ENCODE measurements at regions not wholly inside any gene's neighbourhood (a gene's known extent, or its start where the extent isn't known, plus 50 kb on each side); places are given as distances from the start of the nearest gene placed in this dataset.

GRCh38 chr5:107786424-107786823, 115.7 kb upstream of the EFNA5 start:
- no peak overlapping the region for H3K27ac ChIP-seq
- CTCF ChIA-PET, result no interaction called here
- POLR2A ChIA-PET (ENCODE audit: low non-redundant PET), result no interaction called here
- no peak for TF ChIP-seq CTCF (conservative IDR thresholded peaks at IDR 0.05; ENCODE audit: low read depth)
- no peak for DNase-seq (ENCODE audit: low spot score)

- TF ChIP-seq CTCF (conservative IDR thresholded peaks at IDR 0.05; ENCODE audit: low read depth), result no peak
- ChIA-PET POLR2A (ENCODE audit: low non-redundant PET) (no interaction called here), CTCF (no interaction called here)
- H3K27ac ChIP-seq, result no peak overlapping the region
- no peak for DNase-seq (ENCODE audit: low spot score)
These were observed 112.8 kb upstream of the EFNA5 start for GRCh38 chr5:107783551-107783950.

- H3K27ac ChIP-seq, result no peak overlapping the region
- TF ChIP-seq CTCF (conservative IDR thresholded peaks at IDR 0.05; ENCODE audit: low read depth), result no peak
- no peak for DNase-seq (ENCODE audit: low spot score)
- ChIA-PET CTCF (no interaction called here), POLR2A (ENCODE audit: low non-redundant PET) (no interaction called here)
These were observed 111.9 kb upstream of the EFNA5 start for GRCh38 chr5:107782561-107783169.

GRCh38 chr5:107781451-107781850, 110.7 kb upstream of the EFNA5 start:
- CTCF ChIA-PET, result interaction anchor here (0.6 kb wide), 1 partner anchor 80 kb away, joined by 3 read pairs; no protein-coding TSS in a partner anchor
- POLR2A ChIA-PET (ENCODE audit: low non-redundant PET), result no interaction called here
- DNase-seq (ENCODE audit: low spot score), result no peak
- no peak overlapping the region for H3K27ac ChIP-seq
- TF ChIP-seq CTCF (conservative IDR thresholded peaks at IDR 0.05; ENCODE audit: low read depth), result no peak

DNA sequence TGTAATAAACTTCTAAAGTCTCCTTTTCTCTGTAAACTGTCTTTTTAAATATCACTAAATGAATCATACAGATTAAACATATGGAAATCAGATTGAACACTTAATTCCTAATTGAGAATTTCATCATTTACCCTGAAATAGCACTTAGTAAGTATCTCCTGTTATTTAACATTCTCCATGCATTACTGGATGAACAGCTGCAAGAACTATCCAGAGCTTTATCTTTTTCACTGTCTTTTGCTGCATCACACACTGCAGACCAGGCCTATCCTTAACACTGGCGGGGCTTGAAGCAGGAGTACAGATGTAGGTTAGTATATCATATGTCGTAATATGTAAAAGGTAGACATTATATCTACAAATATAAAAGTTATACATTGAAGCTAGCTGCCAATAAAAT, 108.7 kb upstream of the EFNA5 start:
- ChIA-PET POLR2A (ENCODE audit: low non-redundant PET) (no interaction called here), CTCF (no interaction called here)
- DNase-seq (ENCODE audit: low spot score), result no peak
- no peak overlapping the region for H3K27ac ChIP-seq
- no peak for TF ChIP-seq CTCF (conservative IDR thresholded peaks at IDR 0.05; ENCODE audit: low read depth)

DNA sequence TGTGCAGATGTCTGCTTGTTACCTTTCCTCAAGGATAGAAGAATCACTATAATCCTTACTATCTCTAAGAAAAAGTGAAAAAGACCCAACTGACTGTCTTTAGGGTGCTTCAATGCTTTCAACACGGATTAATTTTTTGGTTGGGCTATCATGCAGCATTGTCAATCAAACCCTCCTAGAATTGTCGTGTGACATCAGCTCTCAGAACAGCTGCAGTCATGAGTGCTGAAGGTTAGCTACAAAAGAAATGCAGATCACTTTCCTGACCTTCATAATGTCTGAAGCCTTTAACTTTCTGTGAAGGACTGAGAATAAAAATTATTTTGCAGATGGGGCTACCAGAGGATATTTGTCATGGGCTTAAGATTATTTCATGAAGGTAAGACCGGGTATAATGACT, 107.9 kb upstream of the EFNA5 start:
- DNase-seq (ENCODE audit: low spot score), result no peak
- TF ChIP-seq CTCF (conservative IDR thresholded peaks at IDR 0.05; ENCODE audit: low read depth), result no peak
- CTCF ChIA-PET, result no interaction called here
- no peak overlapping the region for H3K27ac ChIP-seq
- POLR2A ChIA-PET (ENCODE audit: low non-redundant PET), result no interaction called here

Measured in RWPE1 (cell line).